Mammary epithelial cell (primary cell): ENCODE measurements at regions not wholly inside any gene's neighbourhood (a gene's known extent, or its start where the extent isn't known, plus 50 kb on each side); places are given as distances from the start of the nearest gene placed in this dataset.

Experiments
- CTCF ChIP-seq, 2 donors: IDR thresholded peaks in 1 of 2; conservative IDR thresholded peaks in 1 of 2; 2 replicates each; pipeline ENCODE4 v1.5.1; 2011 to 2012; ENCODE audit warnings: inconsistent platforms in 2 of 2, low read length in 2 of 2, mild to moderate bottlenecking in 2 of 2, control low read depth in 1 of 2, low read depth in 1 of 2; ENCODE audit not compliant: insufficient read depth in 1 of 2; ENCODE audit errors: extremely low read depth in 1 of 2
- EZH2 ChIP-seq: IDR thresholded peaks from 2 replicates; pipeline ENCODE4 v1.6.1; 2012; ENCODE audit warnings: low read length, inconsistent platforms, borderline replicate concordance

- TF ChIP-seq CTCF (conservative IDR thresholded peaks at IDR 0.05 in 1 of 2, IDR thresholded peaks at IDR 0.05 in 1 of 2; ENCODE audit: extremely low read depth in 1 of 2, insufficient read depth in 1 of 2, low read depth in 1 of 2, low read length in 2 of 2), result no peak
- no peak for TF ChIP-seq EZH2
These were observed 115.9 kb upstream of the PCDH20 start for GRCh38 chr13:61531383-61532065.
